Kidney (tissue), 13 donors: ENCODE measurements at regions not wholly inside any gene's neighbourhood (a gene's known extent, or its start where the extent isn't known, plus 50 kb on each side); places are given as distances from the start of the nearest gene placed in this dataset.
A peak's percentile ranks its signal among the peaks of the same experiment; 100 is the strongest.

ENCODE experiments used
- DNase-seq, 5 donors: peaks; one replicate each; pipeline ENCODE4 v3.0.0-alpha.2; 2013 to 2020
- FAIRE-seq: peaks from 2 replicates; lab custom pipeline; 2012; peaks lifted over from hg19 to GRCh38; lab: Jason Lieb, UNC
- H3K27ac ChIP-seq, 2 donors: one replicate each; pipeline ENCODE4 v1.7.0; 2013; ENCODE audit warnings: low read depth in 2 of 2, low read length in 2 of 2, inconsistent platforms in 1 of 2
- H3K27me3 ChIP-seq: one replicate; pipeline ENCODE4 v1.7.1; 2013; ENCODE audit warnings: low read length, inconsistent platforms; ENCODE audit not compliant: control insufficient read depth, insufficient read depth
- H3K36me3 ChIP-seq, 3 donors: one replicate each; pipeline versions ENCODE4 v1.7.0 to v1.7.1; 2013; ENCODE audit warnings: low read length in 3 of 3, control low read depth in 1 of 3, inconsistent platforms in 1 of 3; ENCODE audit not compliant: insufficient read depth in 3 of 3, control insufficient read depth in 2 of 3
- H3K4me1 ChIP-seq, 3 donors: one replicate each; pipeline versions ENCODE4 v1.7.0 to v1.7.1; 2013; ENCODE audit warnings: low read length in 3 of 3, inconsistent platforms in 1 of 3, low read depth in 1 of 3; ENCODE audit not compliant: control insufficient read depth in 2 of 3, insufficient read depth in 2 of 3
- H3K4me3 ChIP-seq, 3 donors: one replicate each; pipeline versions ENCODE4 v1.7.0 to v1.8.1; 2013; ENCODE audit warnings: low read length in 3 of 3, control low read depth in 1 of 3, inconsistent platforms in 1 of 3
- H3K9ac ChIP-seq, 3 donors: one replicate each; pipeline versions ENCODE4 v1.7.0 to v1.7.1; 2013; ENCODE audit warnings: low read length in 3 of 3, control low read depth in 1 of 3, inconsistent platforms in 1 of 3
- H3K9me3 ChIP-seq, 3 donors: one replicate each; pipeline versions ENCODE4 v1.7.0 to v1.7.1; 2013; ENCODE audit warnings: low read length in 3 of 3, control low read depth in 1 of 3, inconsistent platforms in 1 of 3; ENCODE audit not compliant: control insufficient read depth in 2 of 3, insufficient read depth in 1 of 3
- CTCF ChIP-seq: IDR thresholded peaks from 3 replicates; pipeline ENCODE4 v1.5.1; 2012; ENCODE audit warnings: mild to moderate bottlenecking, moderate library complexity, borderline replicate concordance; ENCODE audit not compliant: insufficient read depth; ENCODE audit errors: extremely low read depth
- intact Hi-C: fragments of 100-400 bp; cut with DNase I; formaldehyde crosslinking; loops from one replicate; pipeline ENCODE4 v1.11.1; 2022
- donor health status: control.
- donor health status: control.
- donor health status: control.
- donor health status: control.
- donor health status: control.
- donor health status: DM: yes; HTN: yes; CAD: no.
- donor health status: Normal renal cell carcinoma (clear cell type).

GRCh38 chr2:156088587-156088986, 243.9 kb downstream of the NR4A2 start:
- FAIRE-seq (no peak), DNase-seq (no peak)
- Histone ChIP-seq H3K4me1 (no peaks in the 10 kb centered on the region), H3K4me3 (no peak overlapping the region), H3K9ac (no peak overlapping the region), H3K9me3 (no peaks in the 10 kb centered on the region), H3K27ac (no peak overlapping the region), H3K36me3 (no peaks in the 10 kb centered on the region), H3K27me3 (no peaks in the 10 kb centered on the region)
- TF ChIP-seq CTCF: no peak
- intact Hi-C loops: no loop called here

DNA sequence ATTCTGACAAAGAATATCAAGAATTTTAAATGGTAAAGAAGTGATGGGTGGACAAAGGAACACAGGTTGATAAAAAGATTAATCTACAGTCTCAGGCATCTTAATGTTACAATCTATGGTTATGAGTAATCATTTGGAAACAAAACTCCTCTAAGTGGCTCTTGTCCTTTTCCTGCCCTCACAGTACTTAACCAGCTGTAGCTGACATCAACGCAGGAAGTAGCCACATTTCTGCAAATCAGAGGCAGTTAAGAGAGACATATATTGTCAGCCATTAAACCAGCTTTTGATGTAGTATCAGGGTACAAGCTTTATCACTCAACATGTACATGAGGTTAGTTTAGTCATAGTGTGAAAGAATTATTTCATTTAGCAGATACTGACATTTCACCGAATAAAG, 244.6 kb downstream of the NR4A2 start:
- DNase-seq (peak in 1 of 5 donors; percentile 1), FAIRE-seq (no peak)
- H3K27ac ChIP-seq: no peak overlapping the region
- no peak overlapping the region for H3K9ac ChIP-seq
- intact Hi-C loops: no loop called here
- no peaks in the 10 kb centered on the region for H3K9me3 ChIP-seq
- no peak overlapping the region for H3K4me3 ChIP-seq
- no peak for TF ChIP-seq CTCF
- no peaks in the 10 kb centered on the region for H3K27me3 ChIP-seq
- H3K36me3 ChIP-seq: no peaks in the 10 kb centered on the region
- H3K4me1 ChIP-seq: no peaks in the 10 kb centered on the region

GRCh38 chr2:156083763-156084493, 248.6 kb downstream of the NR4A2 start:
- FAIRE-seq: no peak
- no peak for DNase-seq
- H3K9ac ChIP-seq: no peak overlapping the region
- TF ChIP-seq CTCF: no peak
- H3K27ac ChIP-seq: no peak overlapping the region
- H3K4me1 ChIP-seq: no peaks in the 10 kb centered on the region
- H3K4me3 ChIP-seq: no peak overlapping the region
- intact Hi-C loops: no loop called here
- H3K27me3 ChIP-seq: no peaks in the 10 kb centered on the region
- H3K36me3 ChIP-seq: no peaks in the 10 kb centered on the region
- H3K9me3 ChIP-seq: peaks cover 0 to 3% (median 0%) of the 10 kb centered on the region in 3 donors

DNA sequence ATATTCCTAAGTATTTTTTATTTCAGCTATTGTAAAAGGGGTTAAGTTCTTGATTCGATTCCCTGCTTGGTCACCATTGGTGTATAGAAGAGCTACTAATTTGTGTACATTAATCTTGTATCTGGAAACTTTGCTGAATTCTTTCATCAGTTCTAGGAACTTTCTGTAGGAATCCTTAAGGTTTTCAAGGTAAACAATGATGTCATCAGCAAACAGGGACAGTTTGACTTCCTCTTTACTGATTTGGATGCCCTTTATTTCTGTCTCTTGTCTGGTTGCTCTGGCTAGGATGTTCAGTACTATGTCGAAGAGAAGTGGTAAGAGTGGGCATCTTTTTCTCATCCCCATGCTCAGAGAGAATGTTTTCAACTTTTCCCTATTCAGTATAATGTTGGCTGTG, 252.7 kb downstream of the NR4A2 start:
- Histone ChIP-seq H3K27me3 (no peaks in the 10 kb centered on the region), H3K36me3 (no peaks in the 10 kb centered on the region), H3K9ac (no peak overlapping the region), H3K4me3 (no peak overlapping the region), H3K9me3 (peaks cover 0 to 3% (median 0%) of the 10 kb centered on the region in 3 donors), H3K4me1 (no peaks in the 10 kb centered on the region), H3K27ac (no peak overlapping the region)
- FAIRE-seq (no peak), DNase-seq (no peak)
- no peak for TF ChIP-seq CTCF
- intact Hi-C loops: no loop called here
